HG03280 (cell line): ENCODE measurements at regions not wholly inside any gene's neighbourhood (a gene's known extent, or its start where the extent isn't known, plus 50 kb on each side); places are given as distances from the start of the nearest gene placed in this dataset.
"Not testable (repeated sequence)": the region's sequence is repeated elsewhere in the genome, so short reads cannot be mapped to it uniquely, and the experiment has no call there.

ENCODE experiments used
- ATAC-seq: cut with Tn5 transposase; IDR thresholded peaks from one replicate; pipeline ENCODE4 v1.9.1; 2021; ENCODE audit warnings: mild to moderate bottlenecking, moderate library complexity; ENCODE audit not compliant: unreplicated experiment

DNA sequence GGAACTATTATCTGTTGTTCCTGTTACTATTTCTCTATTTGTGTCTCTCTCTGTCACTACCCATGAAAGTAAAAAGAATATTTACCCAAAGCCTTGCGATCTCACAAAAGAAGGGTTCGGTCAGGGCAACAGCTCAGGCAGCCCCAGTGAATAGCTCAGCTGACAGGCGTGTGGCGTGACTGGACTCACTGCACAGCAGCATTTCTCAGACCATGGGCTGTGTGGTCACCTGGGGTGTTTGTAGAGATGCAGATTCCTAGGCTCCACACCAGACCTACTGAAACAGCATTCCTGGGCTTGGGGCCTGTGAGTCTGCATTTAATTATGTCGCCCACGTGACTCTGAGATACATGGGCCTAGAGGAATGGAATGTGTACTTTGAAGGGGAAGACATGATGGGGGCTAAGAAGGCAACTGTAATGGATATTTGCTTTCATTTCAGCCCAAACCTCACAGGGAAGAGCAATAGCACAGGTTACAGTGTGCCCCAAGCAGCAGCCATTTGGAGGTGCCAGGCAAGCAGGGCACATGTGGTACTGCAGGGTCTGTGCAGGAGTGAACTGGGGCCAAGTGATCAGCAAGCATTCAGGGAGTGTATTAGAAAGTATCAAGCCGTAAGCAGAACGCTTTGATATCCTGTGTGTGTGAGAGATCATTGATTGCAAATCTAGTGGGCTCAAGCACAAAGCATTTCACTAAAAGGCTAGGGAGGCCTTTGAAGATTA, 90.4 kb upstream of the RBMS1 start:
- no peak for ATAC-seq

GRCh38 chr2:160584972-160585494, 91.4 kb upstream of the RBMS1 start:
- ATAC-seq, result no peak

GRCh38 chr2:160590664-160591063, 97.1 kb upstream of the RBMS1 start:
- no peak for ATAC-seq

GRCh38 chr2:160592401-160592800, 98.8 kb upstream of the RBMS1 start:
- no peak for ATAC-seq

DNA sequence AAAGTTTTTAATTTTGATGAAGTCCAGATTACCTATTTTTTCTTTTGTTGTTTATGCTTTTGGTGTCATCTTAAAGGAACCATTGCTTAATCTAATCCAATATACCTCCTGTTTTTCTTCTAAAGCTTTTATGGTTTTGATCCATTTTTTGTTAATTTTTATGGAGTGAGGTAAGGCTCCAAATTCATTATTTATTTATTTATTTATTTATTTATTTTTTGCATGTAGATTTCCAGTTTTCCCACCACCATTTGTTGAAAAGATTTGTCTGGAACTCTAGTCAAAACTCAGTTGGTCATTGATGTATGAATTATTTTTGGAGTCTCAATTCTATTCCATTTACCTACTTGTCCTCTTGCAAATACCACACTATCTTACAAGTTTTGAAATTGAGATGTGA, 99.4 kb upstream of the RBMS1 start:
- ATAC-seq, result no peak

DNA sequence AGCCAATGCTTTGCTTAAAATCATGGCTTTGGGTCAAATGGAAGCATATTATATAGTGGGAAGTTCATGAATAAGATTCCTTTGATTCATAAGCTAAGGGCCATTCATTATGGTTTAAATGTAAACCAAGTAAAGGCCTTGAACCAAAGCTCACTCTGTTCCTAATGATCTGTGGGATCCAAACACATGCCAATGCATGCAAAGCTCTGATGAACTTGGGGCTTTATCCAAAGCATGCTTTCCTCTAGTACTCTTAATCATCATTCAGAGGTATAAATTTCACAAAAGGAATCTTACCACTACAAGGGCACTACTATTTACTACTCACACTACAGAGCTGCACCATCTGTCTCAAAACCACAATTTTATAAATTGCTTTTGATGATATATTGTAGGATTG, 102.8 kb upstream of the RBMS1 start:
- ATAC-seq, result no peak

DNA sequence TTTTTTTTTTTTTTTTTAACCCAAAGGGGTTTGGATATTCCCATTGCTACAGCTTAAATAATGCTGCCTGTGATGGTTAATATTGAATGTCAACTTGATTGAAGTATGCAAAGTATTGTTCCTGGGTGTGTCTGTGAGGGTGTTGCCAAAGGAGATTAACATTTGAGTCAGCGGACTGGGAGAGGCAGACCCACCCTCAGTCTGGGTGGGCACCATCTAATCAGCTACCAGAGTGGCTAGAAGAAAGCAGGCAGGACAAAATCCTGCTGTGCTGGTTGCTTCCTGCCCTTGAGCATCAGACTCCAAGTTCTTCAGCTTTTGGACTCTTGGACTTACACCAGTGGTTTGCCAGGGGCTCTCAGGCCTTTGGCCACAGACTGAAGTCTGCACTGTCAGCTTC, 106.8 kb upstream of the RBMS1 start:
- not testable (repeated sequence) for ATAC-seq

GRCh38 chr2:160602073-160602472, 108.5 kb upstream of the RBMS1 start:
- ATAC-seq, result no peak

DNA sequence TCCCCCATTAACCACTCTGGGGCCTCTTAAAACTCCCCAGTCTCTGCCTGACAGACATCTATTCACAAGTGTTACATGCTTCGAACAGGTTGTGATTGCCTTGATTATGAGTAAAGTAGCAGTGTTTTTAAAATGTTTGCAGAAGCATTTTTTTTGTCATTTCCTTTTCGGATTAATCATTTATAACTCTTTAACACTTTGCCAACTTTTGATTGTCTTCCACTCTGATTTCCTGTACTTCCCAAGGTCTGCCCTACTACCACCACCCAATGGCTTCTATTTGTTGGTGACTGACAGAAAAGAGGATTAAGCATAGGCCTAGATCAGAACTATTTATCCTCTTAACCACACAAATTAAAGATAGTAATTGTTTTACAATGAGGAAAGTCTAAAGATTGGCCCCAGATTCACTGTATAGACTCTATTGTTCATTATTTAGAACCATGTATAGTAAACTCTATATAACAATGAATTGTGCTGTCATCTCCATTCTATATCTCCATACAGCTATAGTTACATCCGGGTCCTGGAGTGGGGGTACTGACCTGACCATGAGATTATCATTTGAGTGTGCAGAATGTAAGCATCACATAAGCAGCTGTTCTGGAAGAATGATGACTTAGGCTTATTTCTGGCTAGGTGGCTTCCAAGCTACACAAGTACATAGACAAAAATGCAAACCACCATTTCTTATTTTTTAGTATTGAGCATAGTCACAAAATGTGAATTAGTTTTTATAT, 110.3 kb upstream of the RBMS1 start:
- ATAC-seq, result no peak

- ATAC-seq, result no peak
Measured at GRCh38 chr2:160606341-160606740, 112.7 kb upstream of the RBMS1 start.

- no peak for ATAC-seq
Measured at GRCh38 chr2:160608599-160608998, 115.0 kb upstream of the RBMS1 start.

DNA sequence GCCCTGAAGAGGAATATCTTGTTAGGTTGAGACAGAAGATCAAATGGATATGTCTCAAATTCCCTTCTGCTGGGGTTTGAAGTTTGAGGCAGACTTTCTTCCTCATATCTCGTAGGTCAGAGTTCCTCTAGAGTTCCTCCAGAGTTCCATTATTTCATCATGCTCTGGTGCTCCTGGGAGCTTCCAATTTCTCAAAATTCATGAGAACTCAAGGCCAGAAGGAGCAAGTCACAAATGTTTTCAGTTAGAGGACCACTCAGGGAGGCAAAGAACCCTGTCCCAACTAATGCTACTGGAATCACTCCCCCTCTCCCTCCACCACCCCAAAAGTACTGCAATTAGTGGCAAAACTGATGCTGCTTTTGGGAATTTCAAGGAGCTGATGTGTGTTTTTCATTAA, 115.7 kb upstream of the RBMS1 start:
- no peak for ATAC-seq

GRCh38 chr2:160610041-160610440, 116.4 kb upstream of the RBMS1 start:
- ATAC-seq, result no peak

DNA sequence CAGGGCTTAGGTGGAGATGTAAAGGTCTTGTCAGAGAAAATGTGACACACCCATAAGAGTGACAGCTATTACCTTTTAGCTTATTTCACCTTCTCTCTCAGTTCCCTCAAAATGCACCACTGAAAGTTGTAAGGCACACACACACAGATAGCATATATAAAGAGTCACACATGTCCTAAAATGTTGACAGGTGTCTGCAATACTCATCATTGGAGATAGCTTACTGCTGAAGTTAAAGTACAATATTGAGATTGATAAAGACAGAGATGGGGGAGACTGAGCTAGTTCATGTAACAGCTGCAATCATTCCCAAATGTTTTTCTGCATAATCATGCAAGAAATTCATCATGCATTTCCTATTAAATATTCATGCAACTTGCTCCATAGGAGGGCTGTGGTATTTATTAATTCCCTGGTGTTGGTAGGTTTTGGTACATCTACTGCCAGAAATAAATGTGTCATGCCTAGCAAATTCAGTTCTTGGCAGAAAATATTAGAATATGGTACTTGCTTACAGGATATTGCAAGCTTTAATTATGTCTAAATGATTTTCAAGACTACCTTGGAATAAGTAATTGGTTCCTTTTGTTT, 118.8 kb upstream of the RBMS1 start:
- no peak for ATAC-seq

DNA sequence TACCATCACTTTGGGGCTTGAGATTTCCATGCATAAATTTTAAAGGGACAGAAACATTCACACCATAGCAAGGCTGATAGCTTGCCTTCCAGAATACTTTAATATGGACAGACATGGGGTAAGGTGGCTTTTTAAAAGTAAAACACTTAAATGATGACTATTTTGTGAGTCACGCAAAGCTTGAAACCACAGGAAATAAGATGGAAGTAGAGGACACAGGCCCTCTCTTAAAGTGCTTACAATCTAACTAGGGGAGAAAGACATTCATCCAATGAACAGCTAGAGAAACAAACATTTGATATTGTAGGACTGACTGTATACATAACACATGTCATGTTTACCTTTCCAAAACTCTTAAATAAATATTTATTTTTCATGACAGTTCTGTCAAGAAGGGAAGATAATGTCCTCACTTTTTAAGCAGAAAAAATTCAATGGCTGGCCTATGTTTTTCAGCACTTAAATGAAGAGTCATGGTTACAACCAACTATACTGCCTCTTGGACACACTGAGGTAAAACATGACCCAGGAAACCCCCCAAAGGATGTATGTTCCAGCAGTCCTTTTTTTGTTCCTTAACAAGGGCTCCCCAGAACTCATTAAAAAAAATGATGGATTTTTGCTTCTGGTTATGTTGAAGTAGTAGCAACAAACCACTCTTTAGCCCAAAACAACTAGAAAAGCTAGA, 120.0 kb upstream of the RBMS1 start:
- ATAC-seq, result no peak

DNA sequence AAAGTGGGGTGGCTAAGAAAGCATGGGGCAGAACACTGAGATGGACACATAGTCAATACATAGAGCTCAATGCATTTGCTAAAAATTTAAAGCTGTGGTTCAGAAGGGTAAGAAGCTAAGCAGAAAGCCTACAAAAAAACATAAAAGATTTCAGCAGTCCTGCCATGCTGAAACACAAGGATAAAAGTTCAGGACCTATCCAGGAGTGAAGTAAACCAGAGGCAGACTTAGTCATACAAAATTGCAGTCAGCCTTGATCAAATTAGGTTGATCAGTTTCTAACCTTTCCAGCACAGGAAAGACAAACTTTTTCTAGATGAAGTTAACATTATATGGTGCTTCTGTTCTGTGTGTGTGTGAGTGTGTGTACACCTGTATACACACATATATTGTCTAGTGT, 120.8 kb upstream of the RBMS1 start:
- no peak for ATAC-seq

GRCh38 chr2:160615706-160616105, 122.1 kb upstream of the RBMS1 start:
- ATAC-seq, result no peak

GRCh38 chr2:160616149-160616548, 122.5 kb upstream of the RBMS1 start:
- ATAC-seq, result no peak

DNA sequence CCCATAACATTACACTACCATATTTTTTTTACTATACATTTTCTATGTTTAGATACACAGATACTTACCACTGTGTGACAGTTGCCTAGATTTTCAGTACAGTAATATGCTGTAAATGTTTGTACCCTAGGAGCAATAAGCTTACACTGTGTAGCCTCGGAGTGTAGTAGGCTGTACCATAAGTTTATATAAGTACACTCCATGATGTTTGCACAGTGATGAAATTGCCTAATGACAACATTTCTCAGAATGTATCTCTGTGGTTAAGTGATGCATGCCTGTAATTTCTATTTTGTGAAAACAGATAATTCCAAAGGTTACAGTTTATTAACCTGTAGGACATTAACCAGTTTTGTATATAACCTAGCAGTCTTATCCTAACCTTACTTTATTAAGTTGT, 128.1 kb upstream of the RBMS1 start:
- no peak for ATAC-seq

- not testable (repeated sequence) for ATAC-seq
Measured at GRCh38 chr2:160628020-160628637, 134.5 kb upstream of the RBMS1 start.

- no peak for ATAC-seq
Measured at GRCh38 chr2:160628811-160629210, 135.2 kb upstream of the RBMS1 start.
